HG02610 (cell line): ENCODE measurements at regions not wholly inside any gene's neighbourhood (a gene's known extent, or its start where the extent isn't known, plus 50 kb on each side); places are given as distances from the start of the nearest gene placed in this dataset.
"Not testable (repeated sequence)": the region's sequence is repeated elsewhere in the genome, so short reads cannot be mapped to it uniquely, and the experiment has no call there.

Experiments used
- ATAC-seq: cut with Tn5 transposase; IDR thresholded peaks from one replicate; pipeline ENCODE4 v1.9.1; 2021; ENCODE audit warnings: mild to moderate bottlenecking, moderate library complexity; ENCODE audit not compliant: unreplicated experiment

- ATAC-seq: no peak
Observed at GRCh38 chr18:25590456-25590855, 238.5 kb upstream of the ZNF521 start.

GRCh38 chr18:25587545-25587944 lies 235.6 kb upstream of the ZNF521 start:
- no peak for ATAC-seq

- ATAC-seq: no peak
Observed at GRCh38 chr18:25568986-25569385, 217.0 kb upstream of the ZNF521 start.

GRCh38 chr18:25563816-25564683 lies 212.1 kb upstream of the ZNF521 start:
- no peak for ATAC-seq

GRCh38 chr18:25563346-25563745 lies 211.4 kb upstream of the ZNF521 start:
- ATAC-seq: no peak

- ATAC-seq: no peak
Observed at GRCh38 chr18:25561918-25562317, 210.0 kb upstream of the ZNF521 start.

- ATAC-seq: no peak
Observed at GRCh38 chr18:25560369-25560768, 208.4 kb upstream of the ZNF521 start.

- no peak for ATAC-seq
Observed at GRCh38 chr18:25557011-25557410, 205.0 kb upstream of the ZNF521 start.

GRCh38 chr18:25553631-25554263 lies 201.8 kb upstream of the ZNF521 start:
- no peak for ATAC-seq

GRCh38 chr18:25544546-25545287 lies 192.8 kb upstream of the ZNF521 start:
- ATAC-seq: no peak

GRCh38 chr18:25538175-25538922 lies 186.4 kb upstream of the ZNF521 start:
- no peak for ATAC-seq

GRCh38 chr18:25535495-25535894 lies 183.5 kb upstream of the ZNF521 start:
- ATAC-seq: no peak

GRCh38 chr18:25534401-25534800 lies 182.4 kb upstream of the ZNF521 start:
- no peak for ATAC-seq

- no peak for ATAC-seq
Observed at GRCh38 chr18:25533218-25533617, 181.3 kb upstream of the ZNF521 start.

GRCh38 chr18:25531207-25531606 lies 179.2 kb upstream of the ZNF521 start:
- ATAC-seq: no peak

GRCh38 chr18:25525789-25526188 lies 173.8 kb upstream of the ZNF521 start:
- not testable (repeated sequence) for ATAC-seq

- peak; percentile 96 for ATAC-seq
Observed at GRCh38 chr18:25518716-25519053, 166.7 kb upstream of the ZNF521 start.

- peak; percentile 41 for ATAC-seq
Observed at GRCh38 chr18:25517881-25518715, 166.1 kb upstream of the ZNF521 start.

- no peak for ATAC-seq
Observed at GRCh38 chr18:25516747-25517498, 165.0 kb upstream of the ZNF521 start.
